PC-3 (cell line): ENCODE measurements at regions not wholly inside any gene's neighbourhood (a gene's known extent, or its start where the extent isn't known, plus 50 kb on each side); places are given as distances from the start of the nearest gene placed in this dataset.
"Not testable (repeated sequence)": the region's sequence is repeated elsewhere in the genome, so short reads cannot be mapped to it uniquely, and the experiment has no call there.

Experiments
- ATAC-seq: fragments of 200-7000 bp; cut with Tn5 transposase; 2 replicates; pipeline ENCODE4 v1.9.1; 2020; ENCODE audit warnings: mild to moderate bottlenecking, moderate library complexity
- BruUV-seq: library from RNA; stranded (reverse); fragments of 400-500 nt; replicated peaks from 2 replicates; lab custom pipeline; 2021; lab: Mats Ljungman, UMichigan
- CTCF ChIA-PET: fragments of 300-600 bp; sonication (Branson Sonifier 250); formaldehyde crosslinking; loops from one replicate; lab custom pipeline; 2022; ENCODE audit warnings: antibody characterized with exemption; lab: Charles Lee
- POLR2A ChIA-PET: fragments of 300-600 bp; sonication (Branson Sonifier 250); formaldehyde crosslinking; loops from one replicate; lab custom pipeline; 2022; ENCODE audit warnings: antibody characterized with exemption; ENCODE audit not compliant: unreplicated experiment; lab: Charles Lee
- DNase-seq: peaks from one replicate; pipeline ENCODE4 v3.0.0-alpha.2; 2015
- H2AFZ ChIP-seq: fragments of 300-600 bp; sonication (generic); 2 replicates; pipeline ENCODE4 v1.6.0; 2016; ENCODE audit warnings: antibody characterized with exemption, low read length
- H3F3A ChIP-seq: fragments of 300-600 bp; sonication (generic); one replicate; pipeline ENCODE4 v1.6.0; 2017; ENCODE audit warnings: antibody characterized with exemption, low read length, control low read depth, mild to moderate bottlenecking; ENCODE audit not compliant: unreplicated experiment
- H3K27ac ChIP-seq: fragments of 300-600 bp; sonication (generic); 2 replicates; pipeline ENCODE4 v1.5.1; 2016; ENCODE audit warnings: mild to moderate bottlenecking, low read length
- H3K27me3 ChIP-seq: fragments of 300-600 bp; sonication (generic); 2 replicates; pipeline ENCODE4 v1.6.1; 2016; ENCODE audit warnings: low read length, mixed read lengths
- H3K36me3 ChIP-seq: fragments of 300-600 bp; sonication (generic); 2 replicates; pipeline ENCODE4 v1.6.1; 2016; ENCODE audit warnings: low read depth, mixed run types, low read length, mixed read lengths
- H3K4me1 ChIP-seq: fragments of 300-600 bp; sonication (generic); 2 replicates; pipeline ENCODE4 v1.5.1; 2016; ENCODE audit warnings: low read length; ENCODE audit not compliant: insufficient read depth
- H3K4me2 ChIP-seq: fragments of 300-600 bp; sonication (generic); 2 replicates; pipeline ENCODE4 v1.6.0; 2016; ENCODE audit warnings: low read length
- H3K4me3 ChIP-seq: fragments of 300-600 bp; sonication (generic); 2 replicates; pipeline ENCODE4 v1.5.1; 2016; ENCODE audit warnings: mild to moderate bottlenecking, low read length, mixed read lengths
- H3K79me2 ChIP-seq: fragments of 300-600 bp; sonication (generic); 2 replicates; pipeline ENCODE4 v1.6.1; 2017; ENCODE audit warnings: low read length, mixed read lengths
- H3K9ac ChIP-seq: fragments of 300-600 bp; sonication (generic); 2 replicates; pipeline ENCODE4 v1.6.0; 2016; ENCODE audit warnings: mild to moderate bottlenecking, low read length
- H3K9me2 ChIP-seq: fragments of 300-600 bp; sonication (generic); replicated peaks from 2 replicates; pipeline ENCODE4 v1.6.1; 2016; ENCODE audit warnings: mixed run types, low read length, mixed read lengths
- H3K9me3 ChIP-seq: fragments of 300-600 bp; sonication (generic); 2 replicates; pipeline ENCODE4 v1.6.1; 2016; ENCODE audit warnings: low read length, mixed read lengths
- H4K20me1 ChIP-seq: fragments of 300-600 bp; sonication (generic); 2 replicates; pipeline ENCODE4 v1.6.1; 2016; ENCODE audit warnings: low read length, mixed read lengths
- CTCF ChIP-seq: fragments of 300-600 bp; sonication (generic); conservative IDR thresholded peaks from 2 replicates; pipeline ENCODE4 v1.5.1; 2017; ENCODE audit warnings: antibody characterized with exemption, low read depth, mild to moderate bottlenecking, low read length
- EZH2 ChIP-seq: fragments of 300-600 bp; sonication (generic); IDR thresholded peaks from one replicate; pipeline ENCODE4 v1.6.1; 2017; ENCODE audit warnings: antibody characterized with exemption, mild to moderate bottlenecking, low read length; ENCODE audit not compliant: unreplicated experiment
- EZH2phosphoT487 ChIP-seq: fragments of 300-600 bp; sonication (generic); IDR thresholded peaks from 2 replicates; pipeline ENCODE4 v1.6.1; 2018; ENCODE audit warnings: mild to moderate bottlenecking, antibody characterized with exemption, low read length, borderline replicate concordance
- intact Hi-C: fragments of 100-400 bp; cut with micrococcal nuclease; formaldehyde crosslinking; loops from 2 replicates; pipeline ENCODE4 v1.9.0; 2023

GRCh38 chr1:83491930-83492329, 507.0 kb downstream of the TTLL7 start:
- DNase-seq (no peak), ATAC-seq (no peak)
- Histone ChIP-seq H3K36me3 (no peaks in the 10 kb centered on the region), H3K79me2 (no peaks in the 10 kb centered on the region), H3K4me1 (no peaks in the 10 kb centered on the region), H3K9ac (no peak overlapping the region), H3K4me2 (no peak overlapping the region), H3K4me3 (no peak overlapping the region), H3K27me3 (no peaks in the 10 kb centered on the region), H3K9me3 (no peaks in the 10 kb centered on the region), H3F3A (no peaks in the 10 kb centered on the region), H3K9me2 (no peaks in the 10 kb centered on the region), H3K27ac (no peak overlapping the region), H2AFZ (no peak overlapping the region), H4K20me1 (no peaks in the 10 kb centered on the region)
- ChIA-PET POLR2A (no interaction called here), CTCF (no interaction called here)
- intact Hi-C loops = no loop called here
- BruUV-seq = no TSS peak
- TF ChIP-seq EZH2phosphoT487 (no peak), EZH2 (no peak), CTCF (no peak)

GRCh38 chr1:83490988-83491387, 507.9 kb downstream of the TTLL7 start:
- DNase-seq (no peak), ATAC-seq (no peak)
- Histone ChIP-seq H3F3A (no peaks in the 10 kb centered on the region), H3K27ac (no peak overlapping the region), H3K9me2 (no peaks in the 10 kb centered on the region), H3K9ac (no peak overlapping the region), H3K4me2 (no peak overlapping the region), H3K4me3 (no peak overlapping the region), H3K79me2 (no peaks in the 10 kb centered on the region), H4K20me1 (no peaks in the 10 kb centered on the region), H3K36me3 (no peaks in the 10 kb centered on the region), H3K4me1 (no peaks in the 10 kb centered on the region), H3K27me3 (no peaks in the 10 kb centered on the region), H2AFZ (no peak overlapping the region), H3K9me3 (no peaks in the 10 kb centered on the region)
- POLR2A ChIA-PET = no interaction called here
- BruUV-seq = no TSS peak
- CTCF ChIA-PET = no interaction called here
- no peak for TF ChIP-seq EZH2
- no peak for TF ChIP-seq EZH2phosphoT487
- no peak for TF ChIP-seq CTCF
- intact Hi-C loops = no loop called here

- H3K27ac ChIP-seq, CTCF ChIA-PET, H3K9me2 ChIP-seq, H4K20me1 ChIP-seq, H3K4me2 ChIP-seq, H3K36me3 ChIP-seq, BruUV-seq, H3K79me2 ChIP-seq, H3K9me3 ChIP-seq, H3K27me3 ChIP-seq, H3F3A ChIP-seq, H3K4me1 ChIP-seq, H2AFZ ChIP-seq, intact Hi-C loops, H3K9ac ChIP-seq, POLR2A ChIA-PET, H3K4me3 ChIP-seq, ATAC-seq, DNase-seq: not testable (repeated sequence)
Measured at GRCh38 chr1:83488105-83488504, 510.8 kb downstream of the TTLL7 start.

DNA sequence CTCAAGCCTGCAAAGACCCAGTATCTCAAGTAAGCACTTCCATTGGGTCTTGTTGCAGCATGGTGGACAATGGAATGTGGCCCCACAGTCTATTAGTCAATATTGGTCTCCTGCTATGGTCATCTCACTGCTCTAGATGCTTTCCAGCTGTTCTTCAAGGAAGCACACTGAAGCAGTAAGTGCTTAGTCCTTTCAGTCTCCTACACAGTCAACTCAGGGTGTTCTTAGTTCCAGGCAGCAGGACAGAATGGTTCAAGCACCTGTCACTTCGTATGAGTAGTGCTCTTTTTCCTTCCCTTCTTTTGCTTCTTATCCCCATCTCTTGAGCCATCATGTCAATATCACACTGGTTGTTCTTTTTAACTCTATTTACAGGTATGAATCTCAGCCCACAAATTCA, 511.5 kb downstream of the TTLL7 start:
- H2AFZ ChIP-seq, H3K36me3 ChIP-seq, H3K9me2 ChIP-seq, ATAC-seq, H3K9me3 ChIP-seq, BruUV-seq, H3K27me3 ChIP-seq, H3K4me2 ChIP-seq, H3K9ac ChIP-seq, H3F3A ChIP-seq, H3K27ac ChIP-seq, intact Hi-C loops, H3K79me2 ChIP-seq, CTCF ChIA-PET, H3K4me3 ChIP-seq, H4K20me1 ChIP-seq, H3K4me1 ChIP-seq, POLR2A ChIA-PET, DNase-seq: not testable (repeated sequence)

DNA sequence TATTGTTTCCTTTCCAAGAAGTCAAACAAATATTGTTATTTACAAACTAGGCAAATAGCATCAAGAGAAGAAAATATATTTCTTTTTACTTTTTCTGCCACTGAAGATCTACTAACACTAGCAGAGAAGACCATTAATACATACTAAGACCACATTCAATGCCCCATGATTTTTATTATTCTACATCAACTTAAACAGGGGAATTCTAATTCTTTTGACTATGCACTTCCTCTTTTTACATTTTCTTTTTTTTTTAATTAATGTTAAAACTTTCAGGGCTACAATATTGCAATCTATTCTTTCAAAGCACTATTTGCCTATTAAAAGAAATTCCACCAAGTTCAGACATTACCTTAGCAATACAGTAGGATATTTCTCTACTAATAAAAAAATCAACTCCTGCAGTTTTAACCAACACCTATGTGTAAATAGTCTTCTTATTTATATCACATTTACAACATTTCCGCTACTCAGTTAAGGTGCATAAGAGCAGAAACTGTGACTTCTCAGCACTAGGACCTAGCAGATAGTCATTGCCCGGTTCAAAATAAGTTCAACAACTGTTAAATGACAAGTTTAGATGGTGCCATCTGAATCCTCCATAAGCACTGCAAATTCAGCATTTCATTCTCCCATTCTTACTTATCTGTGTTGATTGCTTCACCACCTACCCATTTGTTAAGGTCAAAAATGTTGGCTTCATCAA, 513.5 kb downstream of the TTLL7 start:
- H3F3A ChIP-seq, H3K79me2 ChIP-seq, intact Hi-C loops, H3K9ac ChIP-seq, H3K4me3 ChIP-seq, CTCF ChIA-PET, H3K9me3 ChIP-seq, H3K4me1 ChIP-seq, POLR2A ChIA-PET, H3K27ac ChIP-seq, H3K36me3 ChIP-seq, H3K4me2 ChIP-seq, H3K27me3 ChIP-seq, H4K20me1 ChIP-seq, BruUV-seq, DNase-seq, H2AFZ ChIP-seq, H3K9me2 ChIP-seq, ATAC-seq: not testable (repeated sequence)
